ENCODE measurements at regions not wholly inside any gene's neighbourhood (a gene's known extent, or its start where the extent isn't known, plus 50 kb on each side); places are given as distances from the start of the nearest gene placed in this dataset.
"Not testable (repeated sequence)": the region's sequence is repeated elsewhere in the genome, so short reads cannot be mapped to it uniquely, and the experiment has no call there.

GRCh38 chr14:48598458-48598857 lies 923.1 kb upstream of the MDGA2 start:
- no peaks in the 10 kb centered on the region for H3K27me3 ChIP-seq (ENCODE audit: control insufficient read depth, insufficient read depth, low read length)
- H3K4me3 ChIP-seq (ENCODE audit: low read depth, low read length): no peak overlapping the region
- H3K4me1 ChIP-seq (ENCODE audit: control insufficient read depth, insufficient read depth, low read length): no peaks in the 10 kb centered on the region
- no peaks in the 10 kb centered on the region for H3K36me3 ChIP-seq (ENCODE audit: control insufficient read depth, insufficient read depth, low read length)
- 91% methylated on average over 5 of the region's 7 CpGs for WGBS (ENCODE audit: insufficient coverage)
- no peak for DNase-seq (ENCODE audit: low read depth in 4 of 6, low spot score in 6 of 6)
- no peak overlapping the region for H3K27ac ChIP-seq (ENCODE audit: low read depth, low read length)
- H3K9me3 ChIP-seq (ENCODE audit: control insufficient read depth, insufficient read depth, low read length): no peaks in the 10 kb centered on the region

GRCh38 chr14:48586099-48586498 lies 910.7 kb upstream of the MDGA2 start:
- Histone ChIP-seq H3K27ac (ENCODE audit: low read depth, low read length) (no peak overlapping the region), H3K4me1 (ENCODE audit: control insufficient read depth, insufficient read depth, low read length) (no peaks in the 10 kb centered on the region), H3K27me3 (ENCODE audit: control insufficient read depth, insufficient read depth, low read length) (no peaks in the 10 kb centered on the region), H3K9me3 (ENCODE audit: control insufficient read depth, insufficient read depth, low read length) (no peaks in the 10 kb centered on the region), H3K4me3 (ENCODE audit: low read depth, low read length) (no peak overlapping the region), H3K36me3 (ENCODE audit: control insufficient read depth, insufficient read depth, low read length) (no peaks in the 10 kb centered on the region)
- no peak for DNase-seq (ENCODE audit: low read depth in 4 of 6, low spot score in 6 of 6)
- WGBS (ENCODE audit: insufficient coverage): no CpG with 5 or more reads among the region's 1 CpG

- Histone ChIP-seq H3K4me3 (ENCODE audit: low read depth, low read length) (no peak overlapping the region), H3K4me1 (ENCODE audit: control insufficient read depth, insufficient read depth, low read length) (no peaks in the 10 kb centered on the region), H3K27ac (ENCODE audit: low read depth, low read length) (no peak overlapping the region), H3K36me3 (ENCODE audit: control insufficient read depth, insufficient read depth, low read length) (no peaks in the 10 kb centered on the region), H3K9me3 (ENCODE audit: control insufficient read depth, insufficient read depth, low read length) (no peaks in the 10 kb centered on the region), H3K27me3 (ENCODE audit: control insufficient read depth, insufficient read depth, low read length) (no peaks in the 10 kb centered on the region)
- no peak for DNase-seq (ENCODE audit: low read depth in 4 of 6, low spot score in 6 of 6)
- WGBS (ENCODE audit: insufficient coverage): no CpG with 5 or more reads among the region's 2 CpGs
Measured at GRCh38 chr14:48584031-48584430, 908.6 kb upstream of the MDGA2 start.

- Histone ChIP-seq H3K4me3 (ENCODE audit: low read depth, low read length) (no peak overlapping the region), H3K4me1 (ENCODE audit: control insufficient read depth, insufficient read depth, low read length) (no peaks in the 10 kb centered on the region), H3K27me3 (ENCODE audit: control insufficient read depth, insufficient read depth, low read length) (no peaks in the 10 kb centered on the region), H3K36me3 (ENCODE audit: control insufficient read depth, insufficient read depth, low read length) (no peaks in the 10 kb centered on the region), H3K9me3 (ENCODE audit: control insufficient read depth, insufficient read depth, low read length) (no peaks in the 10 kb centered on the region), H3K27ac (ENCODE audit: low read depth, low read length) (no peak overlapping the region)
- no peak for DNase-seq (ENCODE audit: low read depth in 4 of 6, low spot score in 6 of 6)
- WGBS (ENCODE audit: insufficient coverage): no CpG with 5 or more reads among the region's 2 CpGs
Measured at GRCh38 chr14:48582938-48583337, 907.5 kb upstream of the MDGA2 start.

- H3K27ac ChIP-seq (ENCODE audit: low read depth, low read length): no peak overlapping the region
- WGBS (ENCODE audit: insufficient coverage): no CpG with 5 or more reads among the region's 5 CpGs
- no peak overlapping the region for H3K4me3 ChIP-seq (ENCODE audit: low read depth, low read length)
- DNase-seq (ENCODE audit: low read depth in 4 of 6, low spot score in 6 of 6): no peak
- no peaks in the 10 kb centered on the region for H3K36me3 ChIP-seq (ENCODE audit: control insufficient read depth, insufficient read depth, low read length)
- no peaks in the 10 kb centered on the region for H3K9me3 ChIP-seq (ENCODE audit: control insufficient read depth, insufficient read depth, low read length)
- H3K4me1 ChIP-seq (ENCODE audit: control insufficient read depth, insufficient read depth, low read length): no peaks in the 10 kb centered on the region
- no peaks in the 10 kb centered on the region for H3K27me3 ChIP-seq (ENCODE audit: control insufficient read depth, insufficient read depth, low read length)
Measured at GRCh38 chr14:48580692-48581091, 905.3 kb upstream of the MDGA2 start.

- Histone ChIP-seq H3K9me3 (ENCODE audit: control insufficient read depth, insufficient read depth, low read length) (peaks cover 3% of the 10 kb centered on the region), H3K27ac (ENCODE audit: low read depth, low read length) (no peak overlapping the region), H3K4me3 (ENCODE audit: low read depth, low read length) (no peak overlapping the region), H3K36me3 (ENCODE audit: control insufficient read depth, insufficient read depth, low read length) (no peaks in the 10 kb centered on the region), H3K4me1 (ENCODE audit: control insufficient read depth, insufficient read depth, low read length) (no peaks in the 10 kb centered on the region), H3K27me3 (ENCODE audit: control insufficient read depth, insufficient read depth, low read length) (no peaks in the 10 kb centered on the region)
- 78% methylated on average over 7 of the region's 7 CpGs for WGBS (ENCODE audit: insufficient coverage)
- no peak for DNase-seq (ENCODE audit: low read depth in 4 of 6, low spot score in 6 of 6)
Measured at GRCh38 chr14:48575772-48576171, 900.4 kb upstream of the MDGA2 start.

- H3K27ac ChIP-seq (ENCODE audit: low read depth, low read length): no peak overlapping the region
- H3K36me3 ChIP-seq (ENCODE audit: control insufficient read depth, insufficient read depth, low read length): no peaks in the 10 kb centered on the region
- no peaks in the 10 kb centered on the region for H3K4me1 ChIP-seq (ENCODE audit: control insufficient read depth, insufficient read depth, low read length)
- no peaks in the 10 kb centered on the region for H3K27me3 ChIP-seq (ENCODE audit: control insufficient read depth, insufficient read depth, low read length)
- H3K4me3 ChIP-seq (ENCODE audit: low read depth, low read length): no peak overlapping the region
- 76% methylated on average over 2 of the region's 2 CpGs for WGBS (ENCODE audit: insufficient coverage)
- H3K9me3 ChIP-seq (ENCODE audit: control insufficient read depth, insufficient read depth, low read length): peaks cover 3% of the 10 kb centered on the region
- DNase-seq (ENCODE audit: low read depth in 4 of 6, low spot score in 6 of 6): no peak
Measured at GRCh38 chr14:48568688-48569087, 893.3 kb upstream of the MDGA2 start.

- no peak overlapping the region for H3K27ac ChIP-seq (ENCODE audit: low read depth, low read length)
- no CpG with 5 or more reads among the region's 1 CpG for WGBS (ENCODE audit: insufficient coverage)
- no peaks in the 10 kb centered on the region for H3K27me3 ChIP-seq (ENCODE audit: control insufficient read depth, insufficient read depth, low read length)
- H3K4me1 ChIP-seq (ENCODE audit: control insufficient read depth, insufficient read depth, low read length): no peaks in the 10 kb centered on the region
- no peaks in the 10 kb centered on the region for H3K36me3 ChIP-seq (ENCODE audit: control insufficient read depth, insufficient read depth, low read length)
- DNase-seq (ENCODE audit: low read depth in 4 of 6, low spot score in 6 of 6): no peak
- peaks cover 3% of the 10 kb centered on the region for H3K9me3 ChIP-seq (ENCODE audit: control insufficient read depth, insufficient read depth, low read length)
- no peak overlapping the region for H3K4me3 ChIP-seq (ENCODE audit: low read depth, low read length)
Measured at GRCh38 chr14:48568252-48568651, 892.8 kb upstream of the MDGA2 start.

GRCh38 chr14:48563489-48563888 lies 888.1 kb upstream of the MDGA2 start:
- no peak for DNase-seq (ENCODE audit: low read depth in 4 of 6, low spot score in 6 of 6)
- WGBS (ENCODE audit: insufficient coverage): 92% methylated on average over 3 of the region's 3 CpGs
- H3K9me3 ChIP-seq (ENCODE audit: control insufficient read depth, insufficient read depth, low read length): no peaks in the 10 kb centered on the region
- H3K4me1 ChIP-seq (ENCODE audit: control insufficient read depth, insufficient read depth, low read length): no peaks in the 10 kb centered on the region
- no peak overlapping the region for H3K27ac ChIP-seq (ENCODE audit: low read depth, low read length)
- H3K4me3 ChIP-seq (ENCODE audit: low read depth, low read length): no peak overlapping the region
- no peaks in the 10 kb centered on the region for H3K36me3 ChIP-seq (ENCODE audit: control insufficient read depth, insufficient read depth, low read length)
- no peaks in the 10 kb centered on the region for H3K27me3 ChIP-seq (ENCODE audit: control insufficient read depth, insufficient read depth, low read length)

- not testable (repeated sequence) for H3K36me3 ChIP-seq (ENCODE audit: control insufficient read depth, insufficient read depth, low read length); H3K9me3 ChIP-seq (ENCODE audit: control insufficient read depth, insufficient read depth, low read length); H3K27me3 ChIP-seq (ENCODE audit: control insufficient read depth, insufficient read depth, low read length); DNase-seq (ENCODE audit: low read depth in 4 of 6, low spot score in 6 of 6); H3K27ac ChIP-seq (ENCODE audit: low read depth, low read length); H3K4me1 ChIP-seq (ENCODE audit: control insufficient read depth, insufficient read depth, low read length); H3K4me3 ChIP-seq (ENCODE audit: low read depth, low read length)
- 61% methylated on average over 2 of the region's 3 CpGs for WGBS (ENCODE audit: insufficient coverage)
Measured at GRCh38 chr14:48561438-48561837, 886.0 kb upstream of the MDGA2 start.
